SK-N-SH (cell line): ENCODE measurements at regions not wholly inside any gene's neighbourhood (a gene's known extent, or its start where the extent isn't known, plus 50 kb on each side); places are given as distances from the start of the nearest gene placed in this dataset.

Source experiments
- NRF1 ChIP-seq: IDR thresholded peaks from 2 replicates; pipeline ENCODE4 v1.6.1; 2012; ENCODE audit warnings: low read depth, mild to moderate bottlenecking, low read length
- POLR2AphosphoS5 ChIP-seq: IDR thresholded peaks from 2 replicates; pipeline ENCODE4 v1.6.1; 2012; ENCODE audit warnings: low read depth, low read length
- RCOR1 ChIP-seq: fragments of 150-350 bp; IDR thresholded peaks from 2 replicates; pipeline ENCODE4 v1.6.1; 2017; ENCODE audit warnings: antibody characterized with exemption, low read length
- TF ChIP-seq, protein P1 (sequence below): fragments of 200-600 bp; sonication (generic); IDR thresholded peaks from 2 replicates; pipeline ENCODE4 v1.6.1; 2017; ENCODE audit warnings: antibody characterized with exemption, mild to moderate bottlenecking, moderate library complexity
- TF ChIP-seq, protein P2 (sequence below): IDR thresholded peaks from 2 replicates; pipeline ENCODE4; 2012
- TF ChIP-seq, protein P3 (sequence below): IDR thresholded peaks from 2 replicates; pipeline ENCODE4 v1.6.1; 2012; ENCODE audit warnings: mild to moderate bottlenecking, low read depth, low read length, moderate library complexity

DNA sequence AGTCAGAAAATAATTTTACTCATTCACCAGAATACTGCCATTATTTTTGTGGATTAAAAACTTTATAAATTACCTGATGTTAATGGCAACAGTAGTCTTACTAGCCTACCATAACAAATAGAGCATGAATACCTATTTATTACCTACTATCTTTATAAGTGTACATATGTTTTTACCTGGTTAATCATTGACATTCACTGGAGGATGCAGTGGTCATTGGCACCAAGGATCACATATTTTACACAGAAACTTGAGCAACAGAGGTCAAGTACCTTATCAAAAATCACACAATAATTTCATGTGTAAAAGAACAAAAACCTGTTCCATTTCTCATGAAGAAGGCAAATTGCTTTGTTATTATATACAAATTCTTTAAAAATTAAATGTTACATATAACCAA is 1284.9 kb upstream of the NCAM2 start:
- TF ChIP-seq, protein P1, sequence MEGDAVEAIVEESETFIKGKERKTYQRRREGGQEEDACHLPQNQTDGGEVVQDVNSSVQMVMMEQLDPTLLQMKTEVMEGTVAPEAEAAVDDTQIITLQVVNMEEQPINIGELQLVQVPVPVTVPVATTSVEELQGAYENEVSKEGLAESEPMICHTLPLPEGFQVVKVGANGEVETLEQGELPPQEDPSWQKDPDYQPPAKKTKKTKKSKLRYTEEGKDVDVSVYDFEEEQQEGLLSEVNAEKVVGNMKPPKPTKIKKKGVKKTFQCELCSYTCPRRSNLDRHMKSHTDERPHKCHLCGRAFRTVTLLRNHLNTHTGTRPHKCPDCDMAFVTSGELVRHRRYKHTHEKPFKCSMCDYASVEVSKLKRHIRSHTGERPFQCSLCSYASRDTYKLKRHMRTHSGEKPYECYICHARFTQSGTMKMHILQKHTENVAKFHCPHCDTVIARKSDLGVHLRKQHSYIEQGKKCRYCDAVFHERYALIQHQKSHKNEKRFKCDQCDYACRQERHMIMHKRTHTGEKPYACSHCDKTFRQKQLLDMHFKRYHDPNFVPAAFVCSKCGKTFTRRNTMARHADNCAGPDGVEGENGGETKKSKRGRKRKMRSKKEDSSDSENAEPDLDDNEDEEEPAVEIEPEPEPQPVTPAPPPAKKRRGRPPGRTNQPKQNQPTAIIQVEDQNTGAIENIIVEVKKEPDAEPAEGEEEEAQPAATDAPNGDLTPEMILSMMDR = no peak
- TF ChIP-seq, protein P2, sequence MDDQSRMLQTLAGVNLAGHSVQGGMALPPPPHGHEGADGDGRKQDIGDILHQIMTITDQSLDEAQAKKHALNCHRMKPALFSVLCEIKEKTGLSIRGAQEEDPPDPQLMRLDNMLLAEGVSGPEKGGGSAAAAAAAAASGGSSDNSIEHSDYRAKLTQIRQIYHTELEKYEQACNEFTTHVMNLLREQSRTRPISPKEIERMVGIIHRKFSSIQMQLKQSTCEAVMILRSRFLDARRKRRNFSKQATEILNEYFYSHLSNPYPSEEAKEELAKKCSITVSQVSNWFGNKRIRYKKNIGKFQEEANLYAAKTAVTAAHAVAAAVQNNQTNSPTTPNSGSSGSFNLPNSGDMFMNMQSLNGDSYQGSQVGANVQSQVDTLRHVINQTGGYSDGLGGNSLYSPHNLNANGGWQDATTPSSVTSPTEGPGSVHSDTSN = no peak
- TF ChIP-seq POLR2AphosphoS5 (no peak), NRF1 (no peak), RCOR1 (no peak)
- TF ChIP-seq, protein P3, sequence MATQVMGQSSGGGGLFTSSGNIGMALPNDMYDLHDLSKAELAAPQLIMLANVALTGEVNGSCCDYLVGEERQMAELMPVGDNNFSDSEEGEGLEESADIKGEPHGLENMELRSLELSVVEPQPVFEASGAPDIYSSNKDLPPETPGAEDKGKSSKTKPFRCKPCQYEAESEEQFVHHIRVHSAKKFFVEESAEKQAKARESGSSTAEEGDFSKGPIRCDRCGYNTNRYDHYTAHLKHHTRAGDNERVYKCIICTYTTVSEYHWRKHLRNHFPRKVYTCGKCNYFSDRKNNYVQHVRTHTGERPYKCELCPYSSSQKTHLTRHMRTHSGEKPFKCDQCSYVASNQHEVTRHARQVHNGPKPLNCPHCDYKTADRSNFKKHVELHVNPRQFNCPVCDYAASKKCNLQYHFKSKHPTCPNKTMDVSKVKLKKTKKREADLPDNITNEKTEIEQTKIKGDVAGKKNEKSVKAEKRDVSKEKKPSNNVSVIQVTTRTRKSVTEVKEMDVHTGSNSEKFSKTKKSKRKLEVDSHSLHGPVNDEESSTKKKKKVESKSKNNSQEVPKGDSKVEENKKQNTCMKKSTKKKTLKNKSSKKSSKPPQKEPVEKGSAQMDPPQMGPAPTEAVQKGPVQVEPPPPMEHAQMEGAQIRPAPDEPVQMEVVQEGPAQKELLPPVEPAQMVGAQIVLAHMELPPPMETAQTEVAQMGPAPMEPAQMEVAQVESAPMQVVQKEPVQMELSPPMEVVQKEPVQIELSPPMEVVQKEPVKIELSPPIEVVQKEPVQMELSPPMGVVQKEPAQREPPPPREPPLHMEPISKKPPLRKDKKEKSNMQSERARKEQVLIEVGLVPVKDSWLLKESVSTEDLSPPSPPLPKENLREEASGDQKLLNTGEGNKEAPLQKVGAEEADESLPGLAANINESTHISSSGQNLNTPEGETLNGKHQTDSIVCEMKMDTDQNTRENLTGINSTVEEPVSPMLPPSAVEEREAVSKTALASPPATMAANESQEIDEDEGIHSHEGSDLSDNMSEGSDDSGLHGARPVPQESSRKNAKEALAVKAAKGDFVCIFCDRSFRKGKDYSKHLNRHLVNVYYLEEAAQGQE = no peak
